H1 (cell line): ENCODE measurements at regions not wholly inside any gene's neighbourhood (a gene's known extent, or its start where the extent isn't known, plus 50 kb on each side); places are given as distances from the start of the nearest gene placed in this dataset.

Source experiments
- EZH2 ChIP-seq: fragments of 200-600 bp; sonication (generic); IDR thresholded peaks from 2 replicates; pipeline ENCODE4 v1.7.1; 2012; ENCODE audit warnings: low read depth, mild to moderate bottlenecking, moderate library complexity, low read length, inconsistent platforms; ENCODE audit not compliant: severe bottlenecking
- HDAC6 ChIP-seq: IDR thresholded peaks from one replicate; pipeline ENCODE4 v1.7.1; 2012; ENCODE audit warnings: low read depth, mild to moderate bottlenecking, inconsistent platforms, low read length, moderate library complexity

DNA sequence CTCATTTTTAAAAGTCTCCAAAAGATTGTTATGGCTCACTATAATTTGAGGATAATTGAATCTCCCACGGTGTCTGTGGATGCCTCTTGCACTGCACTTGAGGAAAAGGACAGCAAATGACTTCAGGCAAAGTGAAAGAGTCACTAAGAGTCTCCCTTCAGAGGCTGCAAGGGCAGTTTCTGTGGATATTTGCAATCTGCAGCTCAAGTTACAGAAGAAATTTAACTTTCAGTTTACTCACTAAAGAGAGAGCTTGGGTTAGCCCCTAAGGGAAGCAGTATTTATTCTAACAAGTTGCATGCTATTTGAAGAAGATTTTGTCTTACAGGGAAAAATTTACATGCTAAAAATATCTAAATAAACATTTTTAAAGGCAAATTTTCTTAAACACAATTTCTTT is 912.0 kb upstream of the TENM3 start:
- TF ChIP-seq HDAC6 (no peak), EZH2 (no peak)
